ENCODE measurements at regions not wholly inside any gene's neighbourhood (a gene's known extent, or its start where the extent isn't known, plus 50 kb on each side); places are given as distances from the start of the nearest gene placed in this dataset.

DNA sequence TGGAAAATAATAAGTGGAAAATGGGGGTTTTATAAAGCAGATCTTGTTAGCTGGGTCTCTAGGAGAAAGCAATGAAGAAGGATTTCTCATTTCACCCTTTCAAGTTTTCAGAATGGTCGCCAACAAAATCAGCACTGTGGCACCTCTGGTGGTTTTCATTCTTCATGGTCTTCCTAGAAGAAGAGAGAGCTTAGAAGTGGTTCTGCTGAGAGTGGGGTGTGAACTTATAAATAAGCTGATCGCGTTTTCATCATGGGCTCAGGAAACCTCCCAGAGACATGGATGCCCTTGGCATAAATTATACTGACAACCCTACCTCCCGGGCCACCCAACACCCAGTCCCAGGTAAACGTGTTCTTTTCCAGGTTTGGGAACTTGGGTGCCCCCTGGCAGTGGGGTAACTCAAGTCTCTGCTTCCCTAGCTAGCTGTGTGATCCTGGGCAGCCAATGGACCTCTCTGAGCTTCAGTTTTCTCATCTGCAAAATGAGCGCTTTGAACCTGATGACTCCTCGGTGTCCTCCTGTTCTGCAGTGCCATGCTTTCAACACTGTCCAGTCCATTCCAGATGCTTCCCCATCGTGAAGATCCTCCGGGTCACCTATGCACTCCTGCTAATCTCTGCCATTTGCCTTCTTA, 72.6 kb upstream of the GRAMD1B start:
- TF ChIP-seq, protein P1, sequence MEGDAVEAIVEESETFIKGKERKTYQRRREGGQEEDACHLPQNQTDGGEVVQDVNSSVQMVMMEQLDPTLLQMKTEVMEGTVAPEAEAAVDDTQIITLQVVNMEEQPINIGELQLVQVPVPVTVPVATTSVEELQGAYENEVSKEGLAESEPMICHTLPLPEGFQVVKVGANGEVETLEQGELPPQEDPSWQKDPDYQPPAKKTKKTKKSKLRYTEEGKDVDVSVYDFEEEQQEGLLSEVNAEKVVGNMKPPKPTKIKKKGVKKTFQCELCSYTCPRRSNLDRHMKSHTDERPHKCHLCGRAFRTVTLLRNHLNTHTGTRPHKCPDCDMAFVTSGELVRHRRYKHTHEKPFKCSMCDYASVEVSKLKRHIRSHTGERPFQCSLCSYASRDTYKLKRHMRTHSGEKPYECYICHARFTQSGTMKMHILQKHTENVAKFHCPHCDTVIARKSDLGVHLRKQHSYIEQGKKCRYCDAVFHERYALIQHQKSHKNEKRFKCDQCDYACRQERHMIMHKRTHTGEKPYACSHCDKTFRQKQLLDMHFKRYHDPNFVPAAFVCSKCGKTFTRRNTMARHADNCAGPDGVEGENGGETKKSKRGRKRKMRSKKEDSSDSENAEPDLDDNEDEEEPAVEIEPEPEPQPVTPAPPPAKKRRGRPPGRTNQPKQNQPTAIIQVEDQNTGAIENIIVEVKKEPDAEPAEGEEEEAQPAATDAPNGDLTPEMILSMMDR (IDR thresholded peaks at IDR 0.05; ENCODE audit: low read length) = 0 out of 2 replicates have a peak, but pooled peaks have one; percentile 4
- no peak for TF ChIP-seq EZH2 (optimal IDR thresholded peaks at IDR 0.05; ENCODE audit: low read depth, low read length)

Data from MM.1S (cell line).